ENCODE measurements at regions not wholly inside any gene's neighbourhood (a gene's known extent, or its start where the extent isn't known, plus 50 kb on each side); places are given as distances from the start of the nearest gene placed in this dataset.
A peak's percentile ranks its signal among the peaks of the same experiment; 100 is the strongest.

GRCh38 chr2:120859128-120859527 lies 123.5 kb downstream of the GLI2 start:
- H3K36me3 ChIP-seq, result no peaks in the 10 kb centered on the region
- no peaks in the 10 kb centered on the region for H3K4me1 ChIP-seq
- H3K4me3 ChIP-seq, result no peak overlapping the region
- no peaks in the 10 kb centered on the region for H3K27me3 ChIP-seq
- H3K27ac ChIP-seq, result no peak overlapping the region
- DNase-seq, result no peak
- no peaks in the 10 kb centered on the region for H3K9me3 ChIP-seq
- no peak for TF ChIP-seq POLR2A (IDR thresholded peaks at IDR 0.05)
- TF ChIP-seq, protein P1, sequence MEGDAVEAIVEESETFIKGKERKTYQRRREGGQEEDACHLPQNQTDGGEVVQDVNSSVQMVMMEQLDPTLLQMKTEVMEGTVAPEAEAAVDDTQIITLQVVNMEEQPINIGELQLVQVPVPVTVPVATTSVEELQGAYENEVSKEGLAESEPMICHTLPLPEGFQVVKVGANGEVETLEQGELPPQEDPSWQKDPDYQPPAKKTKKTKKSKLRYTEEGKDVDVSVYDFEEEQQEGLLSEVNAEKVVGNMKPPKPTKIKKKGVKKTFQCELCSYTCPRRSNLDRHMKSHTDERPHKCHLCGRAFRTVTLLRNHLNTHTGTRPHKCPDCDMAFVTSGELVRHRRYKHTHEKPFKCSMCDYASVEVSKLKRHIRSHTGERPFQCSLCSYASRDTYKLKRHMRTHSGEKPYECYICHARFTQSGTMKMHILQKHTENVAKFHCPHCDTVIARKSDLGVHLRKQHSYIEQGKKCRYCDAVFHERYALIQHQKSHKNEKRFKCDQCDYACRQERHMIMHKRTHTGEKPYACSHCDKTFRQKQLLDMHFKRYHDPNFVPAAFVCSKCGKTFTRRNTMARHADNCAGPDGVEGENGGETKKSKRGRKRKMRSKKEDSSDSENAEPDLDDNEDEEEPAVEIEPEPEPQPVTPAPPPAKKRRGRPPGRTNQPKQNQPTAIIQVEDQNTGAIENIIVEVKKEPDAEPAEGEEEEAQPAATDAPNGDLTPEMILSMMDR (IDR thresholded peaks at IDR 0.05), result no peak

DNA sequence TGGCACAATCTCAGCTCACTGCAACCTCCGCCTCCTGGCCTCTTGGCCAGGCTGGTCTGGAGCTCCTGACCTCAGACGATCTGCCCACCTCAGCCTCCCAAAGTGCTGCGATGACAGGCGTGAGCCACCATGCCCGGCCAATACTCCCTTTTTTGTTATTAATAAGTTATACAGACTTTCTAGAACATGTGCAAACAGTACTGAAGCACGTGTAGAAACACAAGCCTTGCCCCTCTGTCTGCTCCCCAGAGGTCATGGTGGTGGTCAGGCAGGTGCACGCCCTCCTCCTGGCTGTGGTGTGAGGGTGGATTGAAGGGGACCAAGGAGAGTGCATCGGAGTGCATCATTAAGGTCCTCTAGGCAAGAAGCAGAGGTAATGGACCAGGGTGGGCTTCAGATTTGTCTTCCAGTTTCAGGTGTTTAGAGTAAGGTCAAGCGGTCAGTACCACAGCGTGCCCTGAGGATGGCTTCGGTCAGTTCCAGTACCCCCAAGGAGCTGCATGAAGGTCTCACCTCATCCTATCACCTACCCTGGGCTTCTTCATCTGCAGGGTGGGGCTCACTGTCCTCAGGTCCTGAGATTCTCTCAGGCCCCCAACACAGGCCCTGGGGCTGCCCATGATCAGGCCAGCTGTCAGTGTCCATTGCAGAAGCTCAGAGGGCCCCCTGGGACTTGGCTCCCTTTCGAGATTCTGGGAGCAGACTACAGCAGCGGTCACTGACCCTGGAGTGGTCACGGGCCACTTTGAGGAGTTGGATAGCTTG lies 124.3 kb downstream of the GLI2 start:
- H3K27me3 ChIP-seq, result no peaks in the 10 kb centered on the region
- no peak overlapping the region for H3K4me3 ChIP-seq
- no peak overlapping the region for H3K27ac ChIP-seq
- H3K36me3 ChIP-seq, result no peaks in the 10 kb centered on the region
- DNase-seq, result peak in 1 of 3 donors; percentile 33
- no peaks in the 10 kb centered on the region for H3K9me3 ChIP-seq
- TF ChIP-seq, protein P1 (IDR thresholded peaks at IDR 0.05), result no peak
- TF ChIP-seq POLR2A (IDR thresholded peaks at IDR 0.05), result no peak
- H3K4me1 ChIP-seq, result no peaks in the 10 kb centered on the region

DNA sequence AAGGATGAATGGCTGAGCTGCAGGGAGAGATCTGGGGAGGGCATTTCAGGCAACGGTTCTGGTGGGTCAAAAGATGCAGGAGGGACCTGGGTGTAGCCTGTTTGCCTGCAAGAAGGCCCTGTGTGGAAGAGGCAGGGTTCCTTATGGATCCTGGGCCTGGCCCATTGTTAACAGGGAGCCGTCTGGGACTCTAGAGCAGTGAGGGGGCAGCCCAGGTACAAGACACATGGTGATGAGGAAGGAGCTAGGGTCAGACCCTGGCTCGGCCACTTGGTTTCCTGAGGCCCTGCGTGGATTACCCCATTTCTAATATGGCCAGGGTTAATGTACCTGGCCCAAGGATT lies 124.9 kb downstream of the GLI2 start:
- Histone ChIP-seq H3K9me3 (no peaks in the 10 kb centered on the region), H3K27me3 (no peaks in the 10 kb centered on the region), H3K4me3 (no peak overlapping the region), H3K27ac (no peak overlapping the region), H3K4me1 (no peaks in the 10 kb centered on the region), H3K36me3 (no peaks in the 10 kb centered on the region)
- peak in 1 of 3 donors; percentile 34 for DNase-seq
- TF ChIP-seq, protein P1 (IDR thresholded peaks at IDR 0.05), result no peak
- TF ChIP-seq POLR2A (IDR thresholded peaks at IDR 0.05), result no peak

- TF ChIP-seq, protein P1 (IDR thresholded peaks at IDR 0.05), result no peak
- no peak for TF ChIP-seq POLR2A (IDR thresholded peaks at IDR 0.05)
- Histone ChIP-seq H3K4me1 (no peaks in the 10 kb centered on the region), H3K9me3 (no peaks in the 10 kb centered on the region), H3K27ac (no peak overlapping the region), H3K4me3 (no peak overlapping the region), H3K27me3 (no peaks in the 10 kb centered on the region), H3K36me3 (no peaks in the 10 kb centered on the region)
- DNase-seq, result peak in 1 of 3 donors; percentile 16
Observed at GRCh38 chr2:120861191-120861575, 125.5 kb downstream of the GLI2 start.

DNA sequence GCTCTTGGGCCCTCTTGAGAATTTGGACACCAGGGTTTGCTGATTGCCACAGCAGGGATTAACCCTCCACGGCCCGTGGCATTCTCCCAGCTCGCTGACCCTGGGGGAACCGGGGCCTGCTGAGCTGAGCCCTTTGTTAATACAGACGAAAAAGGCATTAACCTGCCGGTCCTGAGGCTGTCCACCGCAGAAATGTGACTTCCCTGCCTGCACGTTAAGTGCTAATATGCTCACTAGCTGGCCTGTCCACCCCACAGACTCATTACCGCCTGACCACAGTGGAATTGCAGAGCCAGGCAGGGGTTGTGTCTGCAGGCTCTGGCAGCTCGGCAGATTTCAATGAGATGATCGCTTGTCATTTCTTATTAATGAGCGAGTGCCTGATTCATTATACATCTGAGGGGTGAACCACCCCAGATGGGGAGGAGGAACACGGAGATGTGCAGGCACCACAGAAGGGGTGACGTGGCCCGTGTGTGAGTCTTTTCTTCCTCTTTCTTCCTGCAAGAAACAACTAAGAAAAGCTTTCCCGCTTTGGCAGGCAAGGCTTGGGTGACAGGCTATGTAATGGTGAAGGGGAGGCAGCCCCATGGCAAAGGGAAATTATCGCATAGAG lies 126.0 kb downstream of the GLI2 start:
- DNase-seq, result peak in 1 of 3 donors; percentile 38
- Histone ChIP-seq H3K27me3 (no peaks in the 10 kb centered on the region), H3K9me3 (no peaks in the 10 kb centered on the region), H3K4me3 (no peak overlapping the region), H3K4me1 (peaks cover 0 to under 1% (median 0%) of the 10 kb centered on the region in 4 donors), H3K27ac (no peak overlapping the region), H3K36me3 (no peaks in the 10 kb centered on the region)
- TF ChIP-seq, protein P1 (IDR thresholded peaks at IDR 0.05), result no peak
- TF ChIP-seq POLR2A (IDR thresholded peaks at IDR 0.05), result no peak
